AG10803 (cell line): ENCODE measurements at regions not wholly inside any gene's neighbourhood (a gene's known extent, or its start where the extent isn't known, plus 50 kb on each side); places are given as distances from the start of the nearest gene placed in this dataset.

Experiments
- DNase-seq: peaks from one replicate; pipeline ENCODE4 v3.0.0; 2010; ENCODE audit warnings: low read depth
- H3K4me3 ChIP-seq: 2 replicates; pipeline ENCODE4 v1.5.1; 2011; ENCODE audit warnings: mild to moderate bottlenecking, low read length, control low read depth
- CTCF ChIP-seq: conservative IDR thresholded peaks from 2 replicates; pipeline ENCODE4 v1.5.1; 2011; ENCODE audit warnings: mild to moderate bottlenecking, low read length, control low read depth, inconsistent platforms

- no peak overlapping the region for H3K4me3 ChIP-seq
- TF ChIP-seq CTCF, result no peak
- DNase-seq, result no peak
These were observed 156.1 kb downstream of the CHD9NB start for GRCh38 chr16:52896478-52897164.

GRCh38 chr16:52874042-52874441 is 178.7 kb downstream of the CHD9NB start:
- H3K4me3 ChIP-seq, result no peak overlapping the region
- TF ChIP-seq CTCF, result no peak
- no peak for DNase-seq

- H3K4me3 ChIP-seq, result no peak overlapping the region
- no peak for DNase-seq
- no peak for TF ChIP-seq CTCF
These were observed 180.0 kb downstream of the CHD9NB start for GRCh38 chr16:52872731-52873130.

GRCh38 chr16:52871481-52871880 is 181.2 kb downstream of the CHD9NB start:
- no peak for TF ChIP-seq CTCF
- DNase-seq, result no peak
- no peak overlapping the region for H3K4me3 ChIP-seq

GRCh38 chr16:52869243-52869642 is 183.5 kb downstream of the CHD9NB start:
- H3K4me3 ChIP-seq, result no peak overlapping the region
- DNase-seq, result no peak
- no peak for TF ChIP-seq CTCF

- TF ChIP-seq CTCF, result no peak
- no peak for DNase-seq
- no peak overlapping the region for H3K4me3 ChIP-seq
These were observed 189.7 kb downstream of the CHD9NB start for GRCh38 chr16:52863000-52863399.

- no peak for TF ChIP-seq CTCF
- DNase-seq, result no peak
- no peak overlapping the region for H3K4me3 ChIP-seq
These were observed 191.1 kb downstream of the CHD9NB start for GRCh38 chr16:52861614-52862022.
